ENCODE measurements at regions not wholly inside any gene's neighbourhood (a gene's known extent, or its start where the extent isn't known, plus 50 kb on each side); places are given as distances from the start of the nearest gene placed in this dataset.

DNA sequence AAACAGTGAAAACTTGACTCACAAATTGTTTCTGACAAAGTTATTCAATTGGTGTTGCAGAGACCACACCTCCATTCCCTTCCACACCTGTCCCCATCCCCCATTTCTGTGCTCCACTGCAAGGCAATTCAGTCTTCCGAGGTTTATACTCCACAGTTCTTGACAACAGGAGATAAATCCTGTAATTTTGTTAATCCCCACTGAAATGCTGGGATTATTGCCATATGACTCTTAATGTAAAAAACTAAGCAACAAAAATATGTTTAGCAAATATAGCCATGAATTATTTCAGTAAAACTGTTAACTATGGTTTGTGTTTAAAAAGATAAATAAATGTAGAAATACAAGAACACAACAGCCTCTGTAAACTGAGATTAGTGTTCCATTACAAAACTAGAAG, 170.1 kb upstream of the SEMA3D start:
- no peak for TF ChIP-seq TEAD1 (CRISPR knock-in tag; IDR thresholded peaks at IDR 0.05)
- TF ChIP-seq SNAPC5 (CRISPR knock-in tag; IDR thresholded peaks at IDR 0.05), result no peak
- TF ChIP-seq, protein P1, sequence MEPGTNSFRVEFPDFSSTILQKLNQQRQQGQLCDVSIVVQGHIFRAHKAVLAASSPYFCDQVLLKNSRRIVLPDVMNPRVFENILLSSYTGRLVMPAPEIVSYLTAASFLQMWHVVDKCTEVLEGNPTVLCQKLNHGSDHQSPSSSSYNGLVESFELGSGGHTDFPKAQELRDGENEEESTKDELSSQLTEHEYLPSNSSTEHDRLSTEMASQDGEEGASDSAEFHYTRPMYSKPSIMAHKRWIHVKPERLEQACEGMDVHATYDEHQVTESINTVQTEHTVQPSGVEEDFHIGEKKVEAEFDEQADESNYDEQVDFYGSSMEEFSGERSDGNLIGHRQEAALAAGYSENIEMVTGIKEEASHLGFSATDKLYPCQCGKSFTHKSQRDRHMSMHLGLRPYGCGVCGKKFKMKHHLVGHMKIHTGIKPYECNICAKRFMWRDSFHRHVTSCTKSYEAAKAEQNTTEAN (CRISPR knock-in tag; IDR thresholded peaks at IDR 0.05), result no peak
- TF ChIP-seq, protein P2, sequence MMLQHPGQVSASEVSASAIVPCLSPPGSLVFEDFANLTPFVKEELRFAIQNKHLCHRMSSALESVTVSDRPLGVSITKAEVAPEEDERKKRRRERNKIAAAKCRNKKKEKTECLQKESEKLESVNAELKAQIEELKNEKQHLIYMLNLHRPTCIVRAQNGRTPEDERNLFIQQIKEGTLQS (IDR thresholded peaks at IDR 0.05), result no peak
- TF ChIP-seq, protein P2 (CRISPR knock-in tag; conservative IDR thresholded peaks at IDR 0.05), result no peak
- no peak for TF ChIP-seq REST (IDR thresholded peaks at IDR 0.05; ENCODE audit: borderline replicate concordance)
- no peak for TF ChIP-seq REST (CRISPR knock-in tag; IDR thresholded peaks at IDR 0.05; ENCODE audit: low read depth)
- TF ChIP-seq PRPF4 (IDR thresholded peaks at IDR 0.05; ENCODE audit: insufficient read depth, low read depth, low read length, poor library complexity, severe bottlenecking), result no peak
- TF ChIP-seq TCFL5 (CRISPR knock-in tag; conservative IDR thresholded peaks at IDR 0.05), result no peak
- TF ChIP-seq, protein P3, sequence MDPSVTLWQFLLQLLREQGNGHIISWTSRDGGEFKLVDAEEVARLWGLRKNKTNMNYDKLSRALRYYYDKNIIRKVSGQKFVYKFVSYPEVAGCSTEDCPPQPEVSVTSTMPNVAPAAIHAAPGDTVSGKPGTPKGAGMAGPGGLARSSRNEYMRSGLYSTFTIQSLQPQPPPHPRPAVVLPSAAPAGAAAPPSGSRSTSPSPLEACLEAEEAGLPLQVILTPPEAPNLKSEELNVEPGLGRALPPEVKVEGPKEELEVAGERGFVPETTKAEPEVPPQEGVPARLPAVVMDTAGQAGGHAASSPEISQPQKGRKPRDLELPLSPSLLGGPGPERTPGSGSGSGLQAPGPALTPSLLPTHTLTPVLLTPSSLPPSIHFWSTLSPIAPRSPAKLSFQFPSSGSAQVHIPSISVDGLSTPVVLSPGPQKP (CRISPR knock-in tag; IDR thresholded peaks at IDR 0.05), result no peak

Measured in K562 (cell line).